Transverse colon (tissue), 4 donors: ENCODE measurements at regions not wholly inside any gene's neighbourhood (a gene's known extent, or its start where the extent isn't known, plus 50 kb on each side); places are given as distances from the start of the nearest gene placed in this dataset.

Experiments
- DNase-seq: peaks from one replicate; pipeline ENCODE4 v3.0.0-alpha.2; 2019
- H3K27ac ChIP-seq, 4 donors: fragments of 200-600 bp; sonication (generic); 2 replicates each; pipeline ENCODE4 v1.5.1; 2016 to 2018; ENCODE audit warnings: inconsistent platforms in 4 of 4
- H3K27me3 ChIP-seq: fragments of 200-600 bp; sonication (generic); 2 replicates; pipeline ENCODE4 v1.5.1; 2017; ENCODE audit warnings: inconsistent platforms
- H3K36me3 ChIP-seq, 4 donors: fragments of 200-600 bp; sonication (generic); 2 replicates each; pipeline ENCODE4 v1.5.1; 2017 to 2019; ENCODE audit warnings: inconsistent platforms in 4 of 4
- H3K4me1 ChIP-seq, 4 donors: fragments of 200-600 bp; sonication (generic); 2 replicates each; pipeline ENCODE4 v1.5.1; 2017 to 2020; ENCODE audit warnings: inconsistent platforms in 4 of 4
- H3K4me3 ChIP-seq, 4 donors: fragments of 200-600 bp; sonication (generic); 1 replicate in 1 of 4; 2 replicates in 3 of 4; pipeline versions ENCODE4 v1.5.1 to v1.6.1; 2017 to 2019; ENCODE audit warnings: inconsistent platforms in 4 of 4
- H3K9me3 ChIP-seq, 2 donors: fragments of 200-600 bp; sonication (generic); 2 replicates each; pipeline ENCODE4 v1.5.1; 2017 to 2019; ENCODE audit warnings: inconsistent platforms in 2 of 2
- CTCF ChIP-seq, 5 experiments: fragments of 200-600 bp in 3 of 5; fragments of 450-650 bp in 2 of 5; sonication (generic) in 3 of 5; IDR thresholded peaks; 1 replicate in 2 of 5; 2 replicates in 3 of 5; pipeline ENCODE4 v1.5.1; 2016 to 2017; ENCODE audit warnings: antibody characterized with exemption in 5 of 5, inconsistent platforms in 3 of 5, mild to moderate bottlenecking in 2 of 5, moderate library complexity in 1 of 5
- EP300 ChIP-seq: sonication (generic); formaldehyde crosslinking; IDR thresholded peaks from one replicate; pipeline ENCODE4 v1.6.1; 2017; ENCODE audit warnings: antibody characterized with exemption, low read depth
- POLR2A ChIP-seq: fragments of 450-650 bp; IDR thresholded peaks from one replicate; pipeline ENCODE4 v1.6.1; 2016; ENCODE audit warnings: antibody characterized with exemption, mild to moderate bottlenecking, moderate library complexity
- POLR2AphosphoS5 ChIP-seq, 3 donors: sonication (generic); formaldehyde crosslinking; IDR thresholded peaks; one replicate each; pipeline ENCODE4 v1.6.1; 2016; ENCODE audit warnings: antibody characterized with exemption in 3 of 3
- WGBS, 2 donors: methylation state at CpG; one replicate each; pipeline ENCODE4 v1.1.5; 2018; ENCODE audit warnings: low coverage in 1 of 2; 5-methylcytosine and 5-hydroxymethylcytosine counted together
- in situ Hi-C, 4 donors: fragments of 200-750 bp; cut with MboI; loops; one replicate each; pipeline versions ENCODE4 v1.15.0 to v1.15.1; 2017; ENCODE audit warnings: low sequenced_read_pairs in 3 of 4, low pct_ligation_motif_present in 1 of 4, low pct_unique_long_range_greater_than_20kb in 1 of 4
- intact Hi-C: fragments of 100-400 bp; cut with DNase I; formaldehyde crosslinking; loops from one replicate; pipeline ENCODE4 v1.15.1; 2023; ENCODE audit warnings: low total_unique reads

- Histone ChIP-seq H3K9me3 (no peaks in the 10 kb centered on the region), H3K4me1 (peaks cover 0 to 27% (median 12%) of the 10 kb centered on the region in 4 donors), H3K36me3 (no peaks in the 10 kb centered on the region), H3K4me3 (no peak overlapping the region), H3K27me3 (no peaks in the 10 kb centered on the region), H3K27ac (peak overlapping the region in 3 of 4 donors; percentile 1 to 77 (median 52))
- DNase-seq: no peak
- TF ChIP-seq CTCF (IDR thresholded peaks at IDR 0.05) (no peak), EP300 (no peak), POLR2A (no peak), POLR2AphosphoS5 (IDR thresholded peaks at IDR 0.05) (no peak)
- intact Hi-C loops: no loop called here
- in situ Hi-C loops: no loop called here
- WGBS, 2 donors: 86 to 92% methylated on average over 2 to 4 of the region's 4 CpGs
These were observed 199.4 kb downstream of the MAF start for GRCh38 chr16:79401157-79401556.

GRCh38 chr16:79400462-79401149 is 199.9 kb downstream of the MAF start:
- Histone ChIP-seq H3K4me1 (peaks cover 0 to 27% (median 12%) of the 10 kb centered on the region in 4 donors), H3K36me3 (no peaks in the 10 kb centered on the region), H3K9me3 (no peaks in the 10 kb centered on the region), H3K27ac (peak overlapping the region in 3 of 4 donors; percentile 1 to 77 (median 52)), H3K27me3 (no peaks in the 10 kb centered on the region), H3K4me3 (no peak overlapping the region)
- in situ Hi-C loops: no loop called here
- intact Hi-C loops: no loop called here
- DNase-seq: peak; percentile 64
- TF ChIP-seq POLR2A (no peak), CTCF (IDR thresholded peaks at IDR 0.05) (no peak), EP300 (no peak), POLR2AphosphoS5 (IDR thresholded peaks at IDR 0.05) (peak in 2 of 3 donors; percentile 31 to 46)
- 70 to 80% methylated on average over 1 to 13 of the region's 13 CpGs for WGBS, 2 donors

GRCh38 chr16:79395591-79395990 is 204.9 kb downstream of the MAF start:
- intact Hi-C loops (no loop called here), in situ Hi-C loops (no loop called here)
- TF ChIP-seq EP300 (no peak), CTCF (IDR thresholded peaks at IDR 0.05) (no peak), POLR2A (no peak)
- no peaks in the 10 kb centered on the region for H3K4me1 ChIP-seq
- DNase-seq: no peak
- no peak overlapping the region for H3K4me3 ChIP-seq
- H3K9me3 ChIP-seq: no peaks in the 10 kb centered on the region
- no peaks in the 10 kb centered on the region for H3K27me3 ChIP-seq
- H3K27ac ChIP-seq: no peak overlapping the region
- 74 to 81% methylated on average over 5 of the region's 5 CpGs for WGBS, 2 donors
- no peaks in the 10 kb centered on the region for H3K36me3 ChIP-seq

- no peaks in the 10 kb centered on the region for H3K36me3 ChIP-seq
- no peaks in the 10 kb centered on the region for H3K9me3 ChIP-seq
- H3K4me3 ChIP-seq: no peak overlapping the region
- in situ Hi-C loops (no loop called here), intact Hi-C loops (no loop called here)
- WGBS, 2 donors: 70 to 81% methylated on average over 2 to 3 of the region's 3 CpGs
- no peak for DNase-seq
- no peaks in the 10 kb centered on the region for H3K27me3 ChIP-seq
- no peaks in the 10 kb centered on the region for H3K4me1 ChIP-seq
- H3K27ac ChIP-seq: no peak overlapping the region
- no peak for TF ChIP-seq CTCF (IDR thresholded peaks at IDR 0.05)
- no peak for TF ChIP-seq EP300
- TF ChIP-seq POLR2AphosphoS5 (IDR thresholded peaks at IDR 0.05): no peak
- TF ChIP-seq POLR2A: no peak
These were observed 206.3 kb downstream of the MAF start for GRCh38 chr16:79394206-79394605.
